ENCODE measurements at regions not wholly inside any gene's neighbourhood (a gene's known extent, or its start where the extent isn't known, plus 50 kb on each side); places are given as distances from the start of the nearest gene placed in this dataset.

DNA sequence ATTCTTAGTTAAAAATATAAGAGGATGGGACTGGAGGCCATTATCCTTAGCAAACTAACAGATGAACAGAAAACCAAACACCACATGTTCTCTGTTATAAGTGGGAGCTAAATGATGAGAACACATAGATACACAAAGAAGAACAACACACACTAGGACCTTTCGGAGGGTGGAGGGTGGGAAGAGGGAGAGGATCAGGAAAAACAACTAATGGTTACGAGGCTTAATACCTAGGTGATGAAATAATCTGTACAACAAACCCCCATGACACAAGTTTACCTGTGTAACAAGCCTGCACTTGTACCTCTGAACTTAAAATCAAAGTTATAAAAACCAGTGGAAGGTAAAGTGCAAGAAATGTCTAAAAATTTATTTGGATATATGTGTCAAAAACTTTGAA, 1047.4 kb upstream of the C9orf72 start (continued):
- TF ChIP-seq, protein P1, sequence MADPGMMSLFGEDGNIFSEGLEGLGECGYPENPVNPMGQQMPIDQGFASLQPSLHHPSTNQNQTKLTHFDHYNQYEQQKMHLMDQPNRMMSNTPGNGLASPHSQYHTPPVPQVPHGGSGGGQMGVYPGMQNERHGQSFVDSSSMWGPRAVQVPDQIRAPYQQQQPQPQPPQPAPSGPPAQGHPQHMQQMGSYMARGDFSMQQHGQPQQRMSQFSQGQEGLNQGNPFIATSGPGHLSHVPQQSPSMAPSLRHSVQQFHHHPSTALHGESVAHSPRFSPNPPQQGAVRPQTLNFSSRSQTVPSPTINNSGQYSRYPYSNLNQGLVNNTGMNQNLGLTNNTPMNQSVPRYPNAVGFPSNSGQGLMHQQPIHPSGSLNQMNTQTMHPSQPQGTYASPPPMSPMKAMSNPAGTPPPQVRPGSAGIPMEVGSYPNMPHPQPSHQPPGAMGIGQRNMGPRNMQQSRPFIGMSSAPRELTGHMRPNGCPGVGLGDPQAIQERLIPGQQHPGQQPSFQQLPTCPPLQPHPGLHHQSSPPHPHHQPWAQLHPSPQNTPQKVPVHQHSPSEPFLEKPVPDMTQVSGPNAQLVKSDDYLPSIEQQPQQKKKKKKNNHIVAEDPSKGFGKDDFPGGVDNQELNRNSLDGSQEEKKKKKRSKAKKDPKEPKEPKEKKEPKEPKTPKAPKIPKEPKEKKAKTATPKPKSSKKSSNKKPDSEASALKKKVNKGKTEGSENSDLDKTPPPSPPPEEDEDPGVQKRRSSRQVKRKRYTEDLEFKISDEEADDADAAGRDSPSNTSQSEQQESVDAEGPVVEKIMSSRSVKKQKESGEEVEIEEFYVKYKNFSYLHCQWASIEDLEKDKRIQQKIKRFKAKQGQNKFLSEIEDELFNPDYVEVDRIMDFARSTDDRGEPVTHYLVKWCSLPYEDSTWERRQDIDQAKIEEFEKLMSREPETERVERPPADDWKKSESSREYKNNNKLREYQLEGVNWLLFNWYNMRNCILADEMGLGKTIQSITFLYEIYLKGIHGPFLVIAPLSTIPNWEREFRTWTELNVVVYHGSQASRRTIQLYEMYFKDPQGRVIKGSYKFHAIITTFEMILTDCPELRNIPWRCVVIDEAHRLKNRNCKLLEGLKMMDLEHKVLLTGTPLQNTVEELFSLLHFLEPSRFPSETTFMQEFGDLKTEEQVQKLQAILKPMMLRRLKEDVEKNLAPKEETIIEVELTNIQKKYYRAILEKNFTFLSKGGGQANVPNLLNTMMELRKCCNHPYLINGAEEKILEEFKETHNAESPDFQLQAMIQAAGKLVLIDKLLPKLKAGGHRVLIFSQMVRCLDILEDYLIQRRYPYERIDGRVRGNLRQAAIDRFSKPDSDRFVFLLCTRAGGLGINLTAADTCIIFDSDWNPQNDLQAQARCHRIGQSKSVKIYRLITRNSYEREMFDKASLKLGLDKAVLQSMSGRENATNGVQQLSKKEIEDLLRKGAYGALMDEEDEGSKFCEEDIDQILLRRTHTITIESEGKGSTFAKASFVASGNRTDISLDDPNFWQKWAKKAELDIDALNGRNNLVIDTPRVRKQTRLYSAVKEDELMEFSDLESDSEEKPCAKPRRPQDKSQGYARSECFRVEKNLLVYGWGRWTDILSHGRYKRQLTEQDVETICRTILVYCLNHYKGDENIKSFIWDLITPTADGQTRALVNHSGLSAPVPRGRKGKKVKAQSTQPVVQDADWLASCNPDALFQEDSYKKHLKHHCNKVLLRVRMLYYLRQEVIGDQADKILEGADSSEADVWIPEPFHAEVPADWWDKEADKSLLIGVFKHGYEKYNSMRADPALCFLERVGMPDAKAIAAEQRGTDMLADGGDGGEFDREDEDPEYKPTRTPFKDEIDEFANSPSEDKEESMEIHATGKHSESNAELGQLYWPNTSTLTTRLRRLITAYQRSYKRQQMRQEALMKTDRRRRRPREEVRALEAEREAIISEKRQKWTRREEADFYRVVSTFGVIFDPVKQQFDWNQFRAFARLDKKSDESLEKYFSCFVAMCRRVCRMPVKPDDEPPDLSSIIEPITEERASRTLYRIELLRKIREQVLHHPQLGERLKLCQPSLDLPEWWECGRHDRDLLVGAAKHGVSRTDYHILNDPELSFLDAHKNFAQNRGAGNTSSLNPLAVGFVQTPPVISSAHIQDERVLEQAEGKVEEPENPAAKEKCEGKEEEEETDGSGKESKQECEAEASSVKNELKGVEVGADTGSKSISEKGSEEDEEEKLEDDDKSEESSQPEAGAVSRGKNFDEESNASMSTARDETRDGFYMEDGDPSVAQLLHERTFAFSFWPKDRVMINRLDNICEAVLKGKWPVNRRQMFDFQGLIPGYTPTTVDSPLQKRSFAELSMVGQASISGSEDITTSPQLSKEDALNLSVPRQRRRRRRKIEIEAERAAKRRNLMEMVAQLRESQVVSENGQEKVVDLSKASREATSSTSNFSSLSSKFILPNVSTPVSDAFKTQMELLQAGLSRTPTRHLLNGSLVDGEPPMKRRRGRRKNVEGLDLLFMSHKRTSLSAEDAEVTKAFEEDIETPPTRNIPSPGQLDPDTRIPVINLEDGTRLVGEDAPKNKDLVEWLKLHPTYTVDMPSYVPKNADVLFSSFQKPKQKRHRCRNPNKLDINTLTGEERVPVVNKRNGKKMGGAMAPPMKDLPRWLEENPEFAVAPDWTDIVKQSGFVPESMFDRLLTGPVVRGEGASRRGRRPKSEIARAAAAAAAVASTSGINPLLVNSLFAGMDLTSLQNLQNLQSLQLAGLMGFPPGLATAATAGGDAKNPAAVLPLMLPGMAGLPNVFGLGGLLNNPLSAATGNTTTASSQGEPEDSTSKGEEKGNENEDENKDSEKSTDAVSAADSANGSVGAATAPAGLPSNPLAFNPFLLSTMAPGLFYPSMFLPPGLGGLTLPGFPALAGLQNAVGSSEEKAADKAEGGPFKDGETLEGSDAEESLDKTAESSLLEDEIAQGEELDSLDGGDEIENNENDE (IDR thresholded peaks at IDR 0.05; ENCODE audit: insufficient replicate concordance, low read length), result no peak
- TF ChIP-seq EGR1 (IDR thresholded peaks at IDR 0.05; ENCODE audit: borderline replicate concordance, low read depth, low read length) (no peak), USF2 (IDR thresholded peaks at IDR 0.05; ENCODE audit: low read length) (no peak), POU5F1 (IDR thresholded peaks at IDR 0.05; ENCODE audit: low read depth, low read length) (no peak)
